Neural crest cell (in vitro differentiated cells): ENCODE measurements at regions not wholly inside any gene's neighbourhood (a gene's known extent, or its start where the extent isn't known, plus 50 kb on each side); places are given as distances from the start of the nearest gene placed in this dataset.

Experiments used
- DNase-seq: peaks from one replicate; pipeline ENCODE4 v3.0.0; 2021; ENCODE audit warnings: low read depth, mixed read lengths, low spot score
- H3K27ac Mint-ChIP-seq: one replicate; pipeline ENCODE4 v1.8.0; 2021; ENCODE audit warnings: mild to moderate bottlenecking, mixed read lengths; ENCODE audit not compliant: unreplicated experiment
- H3K27me3 Mint-ChIP-seq: 2 replicates; pipeline ENCODE4 v1.8.0; 2021; ENCODE audit warnings: low read depth, mild to moderate bottlenecking, mixed read lengths
- H3K36me3 Mint-ChIP-seq: 2 replicates; pipeline ENCODE4 v1.8.0; 2021; ENCODE audit warnings: low read depth, mild to moderate bottlenecking, mixed read lengths
- H3K4me1 Mint-ChIP-seq: 2 replicates; pipeline ENCODE4 v1.8.0; 2021; ENCODE audit warnings: mixed read lengths
- H3K4me3 Mint-ChIP-seq: one replicate; pipeline ENCODE4 v1.8.0; 2021; ENCODE audit warnings: mild to moderate bottlenecking, mixed read lengths
- H3K9me3 Mint-ChIP-seq: 2 replicates; pipeline ENCODE4 v1.8.0; 2021; ENCODE audit warnings: mixed read lengths
- CTCF ChIP-seq: fragments of 200-600 bp; sonication (generic); conservative IDR thresholded peaks from 2 replicates; pipeline ENCODE4 v1.5.0; 2021; ENCODE audit warnings: antibody characterized with exemption, mild to moderate bottlenecking

DNA sequence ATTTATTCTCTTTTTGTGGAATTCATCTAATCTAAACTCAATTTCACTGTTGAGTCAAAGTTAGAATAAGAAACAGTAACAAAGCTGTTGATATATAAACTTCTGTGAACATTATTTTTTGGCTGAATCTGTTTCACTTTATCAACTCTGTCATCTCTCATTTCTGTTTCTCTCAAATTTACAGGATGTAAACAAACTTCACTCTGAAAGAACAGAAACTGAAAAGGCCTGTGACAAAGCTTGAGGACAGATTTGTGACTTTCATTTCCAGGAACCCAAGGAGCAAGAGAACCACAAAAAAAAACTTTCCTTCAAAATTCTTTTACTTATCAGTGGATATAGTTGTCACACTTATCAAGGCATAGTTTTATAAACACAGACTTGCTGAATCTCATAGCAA lies 447.9 kb upstream of the OPRM1 start:
- Mint-ChIP-seq H3K4me1 (no peaks in the 10 kb centered on the region), H3K27me3 (no peaks in the 10 kb centered on the region), H3K36me3 (no peaks in the 10 kb centered on the region), H3K4me3 (no peak overlapping the region), H3K27ac (no peak overlapping the region), H3K9me3 (no peaks in the 10 kb centered on the region)
- no peak for DNase-seq
- no peak for TF ChIP-seq CTCF

- DNase-seq, result no peak
- Mint-ChIP-seq H3K4me1 (no peaks in the 10 kb centered on the region), H3K36me3 (no peaks in the 10 kb centered on the region), H3K4me3 (no peak overlapping the region), H3K27me3 (no peaks in the 10 kb centered on the region), H3K9me3 (no peaks in the 10 kb centered on the region), H3K27ac (no peak overlapping the region)
- no peak for TF ChIP-seq CTCF
Measured at GRCh38 chr6:153590411-153590810, 448.6 kb upstream of the OPRM1 start.

DNA sequence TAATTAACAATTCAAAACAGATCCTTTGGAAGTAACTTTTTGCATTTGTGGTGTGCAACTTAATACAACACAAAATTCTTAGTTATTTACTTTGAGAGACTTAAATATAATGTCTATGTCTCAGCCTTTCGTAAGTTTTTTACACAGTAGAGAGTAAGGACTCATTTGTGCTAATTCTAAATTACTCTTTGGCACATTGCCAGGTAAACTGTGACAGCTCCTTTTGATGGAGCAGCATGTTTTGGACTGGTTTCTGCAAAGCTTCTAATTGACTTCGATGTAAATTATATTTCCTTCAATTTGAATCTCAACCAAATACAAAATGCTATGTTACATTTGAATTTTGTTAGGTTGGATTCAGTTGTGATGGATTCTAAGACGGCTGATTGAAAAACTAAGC lies 450.7 kb upstream of the OPRM1 start:
- Mint-ChIP-seq H3K4me1 (no peaks in the 10 kb centered on the region), H3K36me3 (no peaks in the 10 kb centered on the region), H3K27ac (no peak overlapping the region), H3K4me3 (no peak overlapping the region), H3K27me3 (no peaks in the 10 kb centered on the region), H3K9me3 (no peaks in the 10 kb centered on the region)
- no peak for TF ChIP-seq CTCF
- DNase-seq, result no peak

GRCh38 chr6:153583685-153584084 lies 452.6 kb upstream of the RGS17 start:
- DNase-seq, result no peak
- H3K27ac Mint-ChIP-seq, result no peak overlapping the region
- no peaks in the 10 kb centered on the region for H3K27me3 Mint-ChIP-seq
- no peak for TF ChIP-seq CTCF
- peaks cover 3% of the 10 kb centered on the region for H3K9me3 Mint-ChIP-seq
- H3K36me3 Mint-ChIP-seq, result no peaks in the 10 kb centered on the region
- no peak overlapping the region for H3K4me3 Mint-ChIP-seq
- no peaks in the 10 kb centered on the region for H3K4me1 Mint-ChIP-seq

DNA sequence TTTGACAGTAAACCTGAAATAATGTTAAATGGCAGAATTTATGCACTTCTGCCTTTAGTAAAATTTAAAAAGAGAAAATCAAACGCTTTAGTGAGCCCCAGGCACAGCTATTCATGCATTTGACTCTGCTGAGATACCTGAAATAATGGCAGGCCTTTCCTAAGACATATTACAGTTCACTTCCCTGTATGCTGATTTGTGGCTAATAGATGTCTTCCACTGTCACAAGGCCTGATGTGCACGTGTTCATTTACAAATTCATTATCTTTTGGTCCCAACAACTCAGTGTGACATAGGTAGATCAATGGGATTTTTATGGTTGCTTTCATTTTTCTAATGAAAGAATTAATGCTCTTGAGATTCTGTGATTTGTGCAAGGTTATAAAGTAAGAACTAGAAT lies 449.7 kb upstream of the RGS17 start:
- Mint-ChIP-seq H3K4me1 (no peaks in the 10 kb centered on the region), H3K4me3 (no peak overlapping the region), H3K27me3 (no peaks in the 10 kb centered on the region), H3K36me3 (no peaks in the 10 kb centered on the region), H3K27ac (no peak overlapping the region), H3K9me3 (peaks cover 3% of the 10 kb centered on the region)
- DNase-seq, result no peak
- TF ChIP-seq CTCF, result no peak

- Mint-ChIP-seq H3K27me3 (no peaks in the 10 kb centered on the region), H3K4me1 (no peaks in the 10 kb centered on the region), H3K4me3 (no peak overlapping the region), H3K27ac (no peak overlapping the region), H3K9me3 (peaks cover 3% of the 10 kb centered on the region), H3K36me3 (no peaks in the 10 kb centered on the region)
- TF ChIP-seq CTCF, result no peak
- no peak for DNase-seq
Measured at GRCh38 chr6:153575528-153575927, 444.4 kb upstream of the RGS17 start.
